GM18867 (cell line): ENCODE measurements at regions not wholly inside any gene's neighbourhood (a gene's known extent, or its start where the extent isn't known, plus 50 kb on each side); places are given as distances from the start of the nearest gene placed in this dataset.

ENCODE experiments used
- ATAC-seq: cut with Tn5 transposase; IDR thresholded peaks from one replicate; pipeline ENCODE4 v1.9.1; 2021; ENCODE audit warnings: mild to moderate bottlenecking, moderate library complexity; ENCODE audit not compliant: unreplicated experiment

GRCh38 chr11:71080239-71081097 lies 171.9 kb downstream of the SHANK2 start:
- no peak for ATAC-seq

DNA sequence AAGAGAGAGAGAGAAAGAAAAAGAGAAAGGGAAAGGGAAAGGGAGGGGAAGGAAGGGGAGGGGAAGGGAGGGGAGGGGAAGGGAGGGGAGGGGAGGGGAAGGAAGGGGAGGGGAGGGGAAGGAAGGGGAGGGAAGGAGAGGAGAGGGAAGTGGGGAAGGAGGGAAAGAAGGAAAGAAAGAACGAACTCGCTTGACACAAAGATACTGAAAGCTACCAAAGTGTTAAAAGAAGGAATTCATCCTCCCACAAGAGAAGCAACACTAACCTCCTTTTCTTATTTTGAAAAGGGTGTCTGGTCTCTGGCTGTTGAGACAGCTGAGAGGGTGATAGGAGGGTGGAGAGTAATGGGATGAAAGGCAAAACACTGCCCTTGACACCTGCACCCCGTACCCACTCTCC lies 172.6 kb downstream of the SHANK2 start:
- ATAC-seq = no peak

DNA sequence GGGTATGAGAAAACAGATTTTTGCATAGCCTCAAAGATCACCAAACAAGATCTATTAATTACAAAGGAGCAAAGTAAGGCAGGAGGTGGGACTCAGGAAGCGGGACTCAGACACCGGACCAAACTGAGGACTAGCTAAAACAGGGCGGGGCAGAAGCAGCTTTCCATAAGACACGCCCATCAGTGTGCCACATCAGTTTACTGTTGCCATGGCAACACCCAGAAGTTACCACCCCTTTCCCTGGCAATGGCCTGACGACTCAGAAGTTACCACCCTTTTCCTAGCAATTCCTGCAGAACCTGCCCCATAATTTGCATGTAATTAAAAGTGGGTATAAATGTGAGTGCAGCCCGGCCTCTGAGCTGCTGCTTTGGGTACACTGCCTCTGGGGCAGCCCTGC lies 173.9 kb downstream of the SHANK2 start:
- ATAC-seq = no peak

- ATAC-seq = no peak
Observed at GRCh38 chr11:71076525-71077304, 175.7 kb downstream of the SHANK2 start.

DNA sequence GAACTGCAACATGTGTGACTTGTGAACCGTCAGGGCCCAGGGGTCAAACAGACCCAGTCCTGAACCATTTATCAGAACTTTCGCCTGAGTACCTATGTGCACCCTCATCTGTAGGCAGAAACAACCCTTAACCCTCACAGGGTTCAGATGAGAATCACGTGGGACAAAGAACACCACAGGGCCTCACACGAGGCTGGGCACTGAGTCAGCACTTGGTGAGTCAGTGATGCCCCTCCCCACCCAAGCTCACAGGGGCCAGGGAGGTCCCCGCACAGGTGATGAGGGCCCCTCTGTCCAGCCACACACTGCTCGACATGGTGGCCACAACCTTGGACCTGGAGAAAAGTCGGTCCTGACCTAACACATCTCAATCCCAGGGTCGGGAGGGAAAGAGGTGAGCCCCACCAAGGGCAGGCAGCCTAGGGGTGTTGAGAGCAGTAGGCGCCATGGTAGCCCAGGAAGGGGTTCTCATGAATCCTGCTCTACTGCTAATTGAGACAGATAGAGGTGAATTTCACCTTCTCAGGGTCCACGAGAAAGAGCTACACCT lies 176.4 kb downstream of the SHANK2 start:
- no peak for ATAC-seq

- no peak for ATAC-seq
Observed at GRCh38 chr11:71075116-71075720, 177.2 kb downstream of the SHANK2 start.

GRCh38 chr11:71071736-71072509 lies 180.5 kb downstream of the SHANK2 start:
- no peak for ATAC-seq

DNA sequence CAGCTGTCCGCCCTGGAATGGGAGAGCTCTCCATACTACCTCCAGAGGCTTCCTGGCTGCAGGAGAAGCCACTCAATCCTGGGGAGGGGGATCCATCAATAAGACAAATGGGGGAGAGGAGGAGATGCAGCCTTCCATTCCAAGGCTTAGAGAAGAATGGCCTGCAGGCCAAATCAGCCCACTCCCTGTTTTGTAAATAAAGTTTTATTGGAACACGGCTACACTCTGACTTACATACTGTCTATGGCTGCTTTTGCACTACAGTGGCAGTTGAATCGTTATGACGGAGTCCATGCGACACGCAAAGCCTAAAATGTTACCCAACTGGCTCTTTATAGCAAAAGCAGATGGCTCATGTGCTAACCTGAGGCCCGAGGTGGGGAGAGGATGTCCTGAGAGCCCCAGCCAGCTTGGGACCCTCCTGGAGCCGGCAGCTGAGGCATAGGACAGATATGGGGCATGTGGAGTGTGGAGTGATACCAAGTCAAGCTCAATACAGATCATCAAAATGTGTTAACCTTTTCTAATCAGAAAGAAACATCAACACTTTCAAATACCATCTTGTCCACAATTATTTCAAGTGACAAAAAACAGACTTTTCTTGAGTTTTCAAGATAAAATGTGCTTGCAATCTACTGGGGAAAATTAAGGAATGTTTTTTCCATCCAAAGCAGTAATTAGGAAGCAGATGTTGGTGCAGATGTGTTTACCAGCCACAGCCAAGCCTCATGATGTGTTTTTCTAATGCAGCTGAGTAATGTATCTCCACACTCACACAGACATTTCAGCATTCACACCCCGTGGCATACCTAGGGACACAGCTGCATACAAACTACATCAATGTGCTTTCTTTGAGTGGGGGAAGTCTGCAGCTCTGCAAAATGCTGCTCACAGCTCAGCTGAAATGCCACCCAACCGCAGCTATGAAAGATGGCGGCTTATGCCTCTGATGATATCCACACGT lies 181.6 kb downstream of the SHANK2 start:
- no peak for ATAC-seq

- ATAC-seq = no peak
Observed at GRCh38 chr11:71068963-71069362, 183.4 kb downstream of the SHANK2 start.

DNA sequence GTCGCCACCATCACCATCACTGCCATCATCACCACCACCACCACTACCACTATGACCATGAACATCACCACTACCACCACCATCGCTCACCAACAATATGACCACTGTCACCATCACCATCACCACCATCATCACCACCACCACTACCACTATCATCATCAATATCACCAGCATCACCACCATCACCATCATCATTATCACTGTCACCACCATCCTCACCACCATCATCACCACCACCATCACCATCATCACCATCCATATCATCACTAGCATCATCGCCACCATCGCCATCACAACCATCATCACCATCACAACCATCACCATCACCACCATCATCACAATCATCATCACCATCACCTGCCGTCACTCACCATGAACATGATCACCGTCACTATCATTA lies 184.6 kb downstream of the SHANK2 start:
- no peak for ATAC-seq

DNA sequence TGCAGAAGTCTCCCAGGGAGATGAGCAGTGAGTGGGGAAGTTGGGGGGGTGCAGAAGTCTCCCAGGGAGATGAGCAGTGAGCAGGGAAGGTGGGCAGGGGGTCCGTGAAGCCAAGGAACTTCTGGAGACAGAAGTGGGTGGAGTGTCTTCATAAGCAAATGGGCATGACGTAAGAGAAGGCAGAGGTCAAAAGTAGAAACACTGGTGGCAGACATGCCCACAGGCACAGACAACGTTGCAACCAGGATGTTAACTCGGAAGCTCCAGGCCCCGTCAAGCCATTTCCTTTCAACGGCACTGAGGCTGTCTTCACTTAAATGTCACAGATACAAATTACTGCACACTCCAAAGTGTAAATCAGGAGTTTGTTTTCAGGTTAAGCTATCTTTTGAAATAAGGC lies 186.1 kb downstream of the SHANK2 start:
- ATAC-seq = no peak

- ATAC-seq = no peak
Observed at GRCh38 chr11:71065841-71066240, 186.5 kb downstream of the SHANK2 start.

DNA sequence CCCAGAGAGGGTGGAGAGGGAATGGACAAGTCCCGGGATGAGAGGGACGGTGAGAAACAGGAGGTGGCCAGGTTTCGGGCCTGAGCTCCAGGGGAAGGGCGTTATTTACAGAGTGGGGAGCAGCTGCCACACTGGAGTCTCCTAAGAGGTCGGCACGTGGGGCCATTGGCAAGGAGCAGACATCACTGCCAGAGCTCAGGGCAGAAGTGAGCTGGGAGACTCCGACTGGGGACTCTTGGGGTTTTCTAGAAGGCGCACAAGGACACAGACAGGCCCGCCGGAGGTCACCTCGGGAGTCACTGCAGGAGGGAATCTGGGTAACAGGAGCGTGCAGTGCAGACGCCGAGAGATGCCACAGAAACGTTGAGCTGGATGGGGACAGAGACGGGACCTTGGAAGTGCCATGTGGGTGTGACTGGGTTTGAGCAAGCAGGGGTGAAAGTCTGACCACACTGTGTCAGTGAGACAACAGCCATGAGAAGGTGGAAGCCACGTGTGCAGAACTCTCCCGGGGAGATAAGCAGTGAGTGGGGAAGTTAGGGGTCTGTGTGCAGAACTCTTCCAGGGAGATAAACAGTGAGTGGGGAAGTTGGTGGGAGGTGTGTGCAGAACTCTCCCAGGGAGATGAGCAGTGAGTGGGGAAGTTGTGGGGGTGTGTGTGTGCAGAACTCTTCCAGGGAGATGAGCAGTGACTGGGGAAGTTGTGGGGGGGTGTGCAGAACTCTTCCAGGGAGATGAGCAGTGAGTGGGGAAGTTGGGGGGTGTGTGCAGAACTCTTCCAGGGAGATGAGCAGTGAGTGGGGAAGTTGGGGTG lies 187.5 kb downstream of the SHANK2 start:
- no peak for ATAC-seq

DNA sequence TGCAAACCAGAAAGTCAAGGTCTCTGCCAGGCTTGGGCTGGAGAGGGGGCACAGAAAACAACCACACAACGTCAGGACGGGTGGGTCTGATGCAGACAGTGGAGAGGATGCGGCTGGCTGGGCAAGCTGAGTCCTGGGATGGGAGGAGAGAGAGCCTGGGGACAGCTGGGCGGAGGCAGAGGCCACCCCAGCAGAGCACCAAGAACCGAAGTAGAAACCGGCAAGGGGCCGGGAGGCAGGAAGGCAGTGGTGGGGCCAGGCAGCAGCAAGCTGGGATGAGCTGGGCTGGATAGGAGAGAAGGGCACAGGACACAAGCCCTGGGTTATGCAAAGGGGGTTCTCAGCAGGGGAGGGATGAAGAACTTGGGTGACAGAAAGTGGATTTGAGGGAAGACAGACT lies 188.2 kb downstream of the SHANK2 start:
- ATAC-seq = no peak

DNA sequence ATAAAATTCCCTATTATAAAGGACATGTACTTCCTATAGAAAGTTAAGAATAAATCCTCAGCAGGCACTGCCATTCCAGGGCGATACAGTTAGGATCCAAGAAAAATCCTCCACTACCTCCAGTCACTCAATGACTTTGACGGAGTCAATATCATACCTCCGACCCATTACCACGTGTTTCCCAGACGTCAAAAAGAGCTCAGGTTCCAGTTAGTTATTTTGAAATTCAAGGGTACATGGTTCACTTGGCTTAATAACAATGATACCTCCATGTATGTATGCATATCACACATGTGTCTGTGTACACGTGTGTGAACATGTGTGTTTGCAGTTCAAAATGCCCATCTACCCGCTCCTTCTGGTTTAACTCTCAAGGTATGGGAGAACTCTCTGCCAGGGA lies 189.2 kb downstream of the SHANK2 start:
- no peak for ATAC-seq

DNA sequence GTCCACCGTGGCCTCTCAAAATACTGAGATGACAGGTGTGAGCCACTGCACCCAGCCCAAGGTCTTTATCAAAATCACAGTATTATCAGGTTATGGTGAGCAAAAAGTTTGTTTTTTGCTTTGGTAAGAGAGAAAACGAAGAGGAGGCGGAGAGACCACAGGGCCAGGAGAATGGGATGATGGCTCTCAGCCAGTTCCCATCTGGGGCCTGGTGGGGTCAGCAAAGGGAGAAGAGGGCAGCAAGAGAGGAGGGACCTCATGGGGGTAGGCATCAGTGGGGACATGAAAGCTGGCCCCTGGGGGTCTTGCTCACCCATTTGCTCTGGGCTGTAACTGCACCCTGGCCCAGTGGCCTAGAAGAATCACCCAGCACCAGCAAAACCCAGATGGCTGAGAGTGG lies 190.2 kb downstream of the SHANK2 start:
- ATAC-seq = no peak

- no peak for ATAC-seq
Observed at GRCh38 chr11:71060391-71060791, 192.0 kb downstream of the SHANK2 start.

DNA sequence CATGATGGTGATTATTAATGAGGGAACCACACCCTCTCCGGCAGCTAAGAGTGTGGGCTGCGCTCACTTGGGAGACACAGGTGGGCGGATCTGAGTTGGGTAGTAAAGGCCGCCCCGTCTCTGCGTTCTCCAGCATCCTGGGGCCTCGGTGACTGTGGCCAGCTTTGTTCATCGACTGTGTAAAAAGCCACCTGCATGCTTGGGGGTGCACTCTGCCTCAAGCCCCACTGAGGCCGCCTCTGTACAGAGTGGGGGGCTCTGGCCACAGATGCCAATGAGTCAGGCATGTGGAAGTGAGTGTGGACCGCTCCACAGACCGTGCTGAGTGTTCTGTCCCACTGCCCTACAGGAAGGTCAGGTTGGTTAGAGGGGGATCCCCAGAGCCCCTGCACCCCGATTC lies 192.7 kb downstream of the SHANK2 start:
- ATAC-seq = no peak

DNA sequence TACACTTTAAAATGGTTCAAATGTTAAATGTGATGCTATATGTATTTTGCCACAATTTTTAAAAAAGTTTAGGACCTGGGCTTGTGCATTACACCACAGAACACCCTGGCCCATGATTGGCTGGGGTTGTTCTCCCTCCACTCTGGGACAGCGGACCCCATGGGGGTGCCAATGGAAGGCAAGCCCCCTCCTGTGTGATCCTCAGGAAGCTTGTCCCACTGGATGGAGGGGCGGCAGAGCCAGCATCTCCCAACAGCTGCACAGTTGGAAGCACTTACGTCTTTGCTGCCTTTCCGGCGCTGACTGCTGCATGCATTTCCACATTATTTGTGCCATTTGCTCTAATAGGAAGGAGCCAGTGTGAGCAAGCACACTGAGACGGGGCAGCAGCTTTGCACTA lies 196.5 kb downstream of the SHANK2 start:
- no peak for ATAC-seq
